Activated CD4-positive, alpha-beta T cell treated with anti-CD3 and anti-CD28 coated beads, Interleukin-2, amount 10 ng/mL, durations not matched to agents 7 days and 5 days (primary cell): ENCODE measurements at regions not wholly inside any gene's neighbourhood (a gene's known extent, or its start where the extent isn't known, plus 50 kb on each side); places are given as distances from the start of the nearest gene placed in this dataset.
A peak's percentile ranks its signal among the peaks of the same experiment; 100 is the strongest.
"Not testable (repeated sequence)": the region's sequence is repeated elsewhere in the genome, so short reads cannot be mapped to it uniquely, and the experiment has no call there.

Experiments
- CTCF ChIA-PET: fragments of 350-600 bp; sonication (Branson Sonifier 250); formaldehyde crosslinking; loops from one replicate; lab custom pipeline; 2021; ENCODE audit warnings: antibody characterized with exemption; lab: Charles Lee
- POLR2A ChIA-PET: fragments of 350-600 bp; sonication (Branson Sonifier 250); formaldehyde crosslinking; loops from one replicate; lab custom pipeline; 2021; ENCODE audit warnings: antibody characterized with exemption; lab: Charles Lee
- DNase-seq: peaks from one replicate; pipeline ENCODE4 v3.0.0-alpha.2; 2020
- H3K27ac Mint-ChIP-seq: one replicate; pipeline ENCODE4 v1.8.0; 2021; ENCODE audit warnings: mild to moderate bottlenecking, moderate library complexity, mixed read lengths
- H3K27me3 Mint-ChIP-seq: one replicate; pipeline ENCODE4 v1.8.0; 2021; ENCODE audit warnings: mixed read lengths
- H3K36me3 Mint-ChIP-seq: one replicate; pipeline ENCODE4 v1.8.0; 2021; ENCODE audit warnings: low read depth, mixed read lengths
- H3K4me1 Mint-ChIP-seq: one replicate; pipeline ENCODE4 v1.8.0; 2021; ENCODE audit warnings: mixed read lengths
- H3K4me3 Mint-ChIP-seq: one replicate; pipeline ENCODE4 v1.8.0; 2021; ENCODE audit warnings: mild to moderate bottlenecking, moderate library complexity, mixed read lengths
- H3K9me3 Mint-ChIP-seq: one replicate; pipeline ENCODE4 v1.8.0; 2021; ENCODE audit warnings: mixed read lengths

DNA sequence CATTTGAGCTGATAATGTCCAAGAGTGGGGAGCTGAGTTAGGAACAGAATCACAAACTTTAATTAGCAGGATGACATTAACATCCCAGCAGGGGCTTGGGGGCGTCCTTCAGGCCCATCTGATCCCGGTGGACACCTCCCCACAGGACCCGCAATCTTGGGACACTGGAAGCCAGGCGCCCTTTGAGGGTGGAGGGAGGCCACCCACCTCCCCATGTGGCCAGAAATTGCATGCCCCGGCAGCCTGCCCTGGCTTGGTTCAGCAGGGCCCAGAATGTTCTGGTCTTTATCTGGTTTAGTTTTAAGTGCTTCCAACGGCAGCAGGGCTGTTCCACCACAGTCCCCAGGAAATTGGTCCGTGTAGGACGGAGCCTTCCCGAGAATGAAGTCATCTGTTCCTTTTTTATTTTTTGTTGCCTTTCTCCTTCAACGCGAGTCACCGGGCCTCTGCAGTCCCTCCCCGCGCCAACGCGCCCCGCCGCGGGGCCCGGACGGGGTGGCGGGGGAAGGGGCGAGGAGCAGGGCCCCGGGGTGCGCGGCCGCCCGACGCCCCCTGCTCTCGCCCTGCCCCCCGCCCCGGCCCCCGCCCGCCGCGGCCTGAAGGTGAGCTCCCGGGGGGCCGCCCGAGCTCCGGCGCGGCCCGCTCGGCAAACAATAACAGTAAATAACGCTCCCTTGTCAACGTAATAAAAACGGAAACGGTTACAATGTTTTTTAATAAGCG is 207.9 kb downstream of the C9orf50 start:
- Mint-ChIP-seq H3K9me3 (peaks cover 11% of the 10 kb centered on the region), H3K36me3 (peaks cover 10% of the 10 kb centered on the region), H3K4me3 (peak overlapping the region; percentile 75), H3K27me3 (no peaks in the 10 kb centered on the region), H3K27ac (peak overlapping the region; percentile 97), H3K4me1 (peaks cover 44% of the 10 kb centered on the region)
- peak; percentile 52 for DNase-seq
- ChIA-PET POLR2A (no interaction called here), CTCF (no interaction called here)

DNA sequence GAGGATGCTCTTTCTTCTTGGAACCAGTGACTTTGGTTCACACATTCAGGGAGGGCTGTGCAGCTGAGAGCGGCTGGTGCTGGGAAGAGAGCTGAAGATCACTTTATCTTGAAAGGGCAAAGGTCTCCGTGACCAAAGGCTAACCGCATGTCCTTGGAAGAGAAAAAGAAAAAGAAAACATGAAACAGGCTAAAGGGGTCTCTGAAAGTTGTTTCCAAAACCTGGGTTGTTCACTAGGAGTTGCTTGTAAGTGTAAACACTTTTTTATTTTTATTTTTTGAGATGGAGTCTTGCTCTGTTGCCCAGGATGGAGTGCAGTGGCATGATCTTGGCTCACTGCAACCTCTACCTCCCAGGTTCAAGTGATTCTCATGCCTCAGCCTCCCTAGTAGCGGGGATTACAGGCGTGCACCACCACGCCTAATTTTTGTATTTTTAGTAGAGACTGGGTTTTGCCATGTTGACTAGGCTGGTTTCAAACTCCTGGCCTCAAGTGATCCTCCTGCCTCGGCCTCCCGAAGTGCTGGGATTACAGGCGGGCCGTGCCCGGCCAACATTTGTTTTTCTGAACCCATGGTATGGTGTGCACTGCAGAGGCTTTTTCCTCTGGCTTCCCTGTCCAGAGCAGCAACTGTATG is 208.6 kb downstream of the C9orf50 start:
- peaks cover 43% of the 10 kb centered on the region for H3K4me1 Mint-ChIP-seq
- H3K27me3 Mint-ChIP-seq, CTCF ChIA-PET, H3K36me3 Mint-ChIP-seq, POLR2A ChIA-PET, DNase-seq: not testable (repeated sequence)
- H3K9me3 Mint-ChIP-seq = peaks cover 11% of the 10 kb centered on the region
- H3K27ac Mint-ChIP-seq = peak overlapping the region; percentile 97
- H3K4me3 Mint-ChIP-seq = peak overlapping the region; percentile 75

GRCh38 chr9:129411501-129412175 is 209.3 kb downstream of the C9orf50 start:
- Mint-ChIP-seq H3K9me3 (peaks cover 11% of the 10 kb centered on the region), H3K4me3 (no peak overlapping the region), H3K36me3 (peaks cover 10% of the 10 kb centered on the region), H3K27ac (no peak overlapping the region), H3K27me3 (no peaks in the 10 kb centered on the region), H3K4me1 (peaks cover 39% of the 10 kb centered on the region)
- POLR2A ChIA-PET = no interaction called here
- CTCF ChIA-PET = no interaction called here
- no peak for DNase-seq

GRCh38 chr9:129410226-129410625 is 210.7 kb downstream of the C9orf50 start:
- no peak overlapping the region for H3K4me3 Mint-ChIP-seq
- H3K36me3 Mint-ChIP-seq = peaks cover 10% of the 10 kb centered on the region
- no peaks in the 10 kb centered on the region for H3K27me3 Mint-ChIP-seq
- H3K9me3 Mint-ChIP-seq = peaks cover 11% of the 10 kb centered on the region
- H3K4me1 Mint-ChIP-seq = peaks cover 28% of the 10 kb centered on the region
- ChIA-PET CTCF (interaction anchor here (0.6 to 1.0 kb wide), 2 partner anchors 18 to 176 kb away, joined by 3 to 4 read pairs; no protein-coding TSS in a partner anchor), POLR2A (no interaction called here)
- no peak for DNase-seq
- H3K27ac Mint-ChIP-seq = no peak overlapping the region

- Mint-ChIP-seq H3K27ac (no peak overlapping the region), H3K4me3 (no peak overlapping the region), H3K9me3 (peaks cover 11% of the 10 kb centered on the region), H3K4me1 (peaks cover 18% of the 10 kb centered on the region), H3K27me3 (no peaks in the 10 kb centered on the region), H3K36me3 (peaks cover 10% of the 10 kb centered on the region)
- CTCF ChIA-PET = no interaction called here
- no peak for DNase-seq
- POLR2A ChIA-PET = no interaction called here
These were observed 212.2 kb downstream of the C9orf50 start for GRCh38 chr9:129408535-129409215.

DNA sequence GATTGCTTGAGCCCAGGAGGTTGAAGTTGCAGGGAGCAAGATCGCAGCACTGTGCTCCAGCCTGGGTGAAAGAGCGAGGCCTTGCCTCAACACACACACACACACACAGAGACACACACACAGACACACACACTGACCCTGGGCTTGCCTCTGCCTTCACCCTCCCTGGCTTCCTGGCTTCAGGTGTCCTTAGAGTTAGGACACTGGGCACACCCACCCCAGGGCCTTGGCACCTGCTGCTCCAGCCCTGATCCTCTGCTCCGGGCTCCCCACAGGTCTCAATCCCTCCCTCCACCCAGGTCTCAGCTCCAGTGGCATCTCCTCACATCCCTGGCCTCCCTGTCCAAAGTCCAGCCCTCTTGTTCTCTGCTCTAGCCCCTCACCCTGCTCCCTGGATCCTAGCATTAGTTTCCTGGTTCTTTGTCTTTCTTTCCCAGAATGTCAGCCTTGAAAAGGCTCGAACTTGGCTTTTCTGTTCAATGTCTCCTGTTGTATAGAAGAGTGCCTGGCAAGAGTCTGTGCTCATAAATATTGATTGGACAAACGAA is 212.9 kb downstream of the C9orf50 start:
- Mint-ChIP-seq H3K27ac (no peak overlapping the region), H3K9me3 (peaks cover 11% of the 10 kb centered on the region), H3K4me1 (peaks cover 19% of the 10 kb centered on the region), H3K4me3 (no peak overlapping the region), H3K27me3 (peaks cover 3% of the 10 kb centered on the region), H3K36me3 (peaks cover 10% of the 10 kb centered on the region)
- ChIA-PET POLR2A (no interaction called here), CTCF (no interaction called here)
- DNase-seq = no peak

GRCh38 chr9:129406278-129407225 is 214.3 kb downstream of the C9orf50 start:
- ChIA-PET POLR2A (no interaction called here), CTCF (no interaction called here)
- H3K9me3 Mint-ChIP-seq = peaks cover 11% of the 10 kb centered on the region
- no peak for DNase-seq
- peaks cover 10% of the 10 kb centered on the region for H3K36me3 Mint-ChIP-seq
- H3K4me1 Mint-ChIP-seq = peaks cover 10% of the 10 kb centered on the region
- H3K27ac Mint-ChIP-seq = peak overlapping the region; percentile 28
- no peak overlapping the region for H3K4me3 Mint-ChIP-seq
- peaks cover 3% of the 10 kb centered on the region for H3K27me3 Mint-ChIP-seq

GRCh38 chr9:129405827-129406213 is 215.1 kb downstream of the C9orf50 start:
- ChIA-PET POLR2A (no interaction called here), CTCF (interaction anchor here (0.8 kb wide), 1 partner anchor 24 kb away, joined by 3 read pairs; no protein-coding TSS in a partner anchor)
- peaks cover 10% of the 10 kb centered on the region for H3K9me3 Mint-ChIP-seq
- no peak overlapping the region for H3K27ac Mint-ChIP-seq
- no peak for DNase-seq
- H3K4me1 Mint-ChIP-seq = peaks cover 9% of the 10 kb centered on the region
- H3K27me3 Mint-ChIP-seq = peaks cover 3% of the 10 kb centered on the region
- peaks cover 9% of the 10 kb centered on the region for H3K36me3 Mint-ChIP-seq
- H3K4me3 Mint-ChIP-seq = no peak overlapping the region

GRCh38 chr9:129405089-129405826 is 215.6 kb downstream of the C9orf50 start:
- no peak for DNase-seq
- CTCF ChIA-PET = interaction anchor here (0.7 to 0.8 kb wide), 2 partner anchors 18 to 23 kb away, joined by 3 to 6 read pairs; no protein-coding TSS in a partner anchor
- Mint-ChIP-seq H3K27ac (no peak overlapping the region), H3K9me3 (peaks cover 4% of the 10 kb centered on the region), H3K4me3 (no peak overlapping the region), H3K4me1 (peaks cover 4% of the 10 kb centered on the region), H3K27me3 (peaks cover 3% of the 10 kb centered on the region), H3K36me3 (peaks cover 3% of the 10 kb centered on the region)
- POLR2A ChIA-PET = no interaction called here

DNA sequence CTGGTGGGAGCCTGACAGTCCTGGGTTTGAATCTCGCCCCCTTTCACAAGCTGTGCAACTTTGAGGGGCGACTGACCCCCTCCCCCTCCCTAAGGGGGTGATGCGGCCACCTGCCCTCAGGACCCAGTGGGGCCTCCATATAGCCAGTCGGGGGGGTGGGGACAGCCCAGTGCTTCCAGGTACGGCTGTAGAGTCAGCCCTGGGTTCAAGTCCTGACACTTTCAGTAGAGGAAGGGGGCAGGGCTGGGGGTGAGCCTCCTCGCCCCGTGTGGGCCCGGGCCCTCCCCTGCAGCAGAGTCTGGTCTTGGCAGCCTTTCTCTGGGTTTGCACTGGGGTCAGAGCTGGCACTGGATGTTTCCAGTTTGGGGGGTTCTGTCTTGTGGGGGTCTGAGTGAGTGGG is 216.3 kb downstream of the C9orf50 start:
- DNase-seq = no peak
- H3K27me3 Mint-ChIP-seq = peaks cover 3% of the 10 kb centered on the region
- H3K36me3 Mint-ChIP-seq = no peaks in the 10 kb centered on the region
- no peak overlapping the region for H3K27ac Mint-ChIP-seq
- no peak overlapping the region for H3K4me3 Mint-ChIP-seq
- ChIA-PET CTCF (interaction anchor here (0.7 kb wide), 1 partner anchor 18 kb away, joined by 6 read pairs; no protein-coding TSS in a partner anchor), POLR2A (no interaction called here)
- no peaks in the 10 kb centered on the region for H3K9me3 Mint-ChIP-seq
- peaks cover 3% of the 10 kb centered on the region for H3K4me1 Mint-ChIP-seq
